CD14-positive monocyte (primary cell): ENCODE measurements at regions not wholly inside any gene's neighbourhood (a gene's known extent, or its start where the extent isn't known, plus 50 kb on each side); places are given as distances from the start of the nearest gene placed in this dataset.
"Not testable (repeated sequence)": the region's sequence is repeated elsewhere in the genome, so short reads cannot be mapped to it uniquely, and the experiment has no call there.

ENCODE experiments used
- DNase-seq, 3 donors: peaks; one replicate each; pipeline ENCODE4 v3.0.0-alpha.2; 2011 to 2022
- H2AFZ ChIP-seq: 2 replicates; pipeline ENCODE4 v1.6.0; 2012; ENCODE audit warnings: mild to moderate bottlenecking, low read depth, low read length, inconsistent platforms; ENCODE audit not compliant: insufficient read depth, poor library complexity, severe bottlenecking
- H3K27ac ChIP-seq, 2 donors: 1 replicate in 1 of 2; 2 replicates in 1 of 2; pipeline ENCODE4 v1.5.1; 2012 to 2013; ENCODE audit warnings: low read length in 2 of 2, control low read depth in 1 of 2, inconsistent platforms in 1 of 2, low read depth in 1 of 2, mild to moderate bottlenecking in 1 of 2
- H3K27me3 ChIP-seq, 2 donors: one replicate each; pipeline versions ENCODE4 v1.6.0 to v1.6.1; 2011 to 2013; ENCODE audit warnings: low read length in 2 of 2; ENCODE audit not compliant: control insufficient read depth in 2 of 2, insufficient read depth in 2 of 2
- H3K36me3 ChIP-seq, 2 donors: replicated peaks in 1 of 2; 1 replicate in 1 of 2; 2 replicates in 1 of 2; pipeline versions ENCODE4 v1.5.1 to v1.6.1; 2012 to 2013; ENCODE audit warnings: low read length in 2 of 2, control low read depth in 1 of 2, inconsistent platforms in 1 of 2, mild to moderate bottlenecking in 1 of 2; ENCODE audit not compliant: insufficient read depth in 2 of 2, control insufficient read depth in 1 of 2
- H3K4me1 ChIP-seq, 2 donors: 1 replicate in 1 of 2; 2 replicates in 1 of 2; pipeline versions ENCODE4 v1.5.1 to v1.6.1; 2012 to 2013; ENCODE audit warnings: low read length in 2 of 2, control low read depth in 1 of 2, inconsistent platforms in 1 of 2, mild to moderate bottlenecking in 1 of 2, moderate library complexity in 1 of 2; ENCODE audit not compliant: insufficient read depth in 2 of 2, control insufficient read depth in 1 of 2
- H3K4me2 ChIP-seq: replicated peaks from 2 replicates; pipeline ENCODE3; 2012; ENCODE audit warnings: low read length, moderate library complexity, mild to moderate bottlenecking; ENCODE audit not compliant: poor library complexity, severe bottlenecking; ENCODE audit errors: extremely low read depth
- H3K4me3 ChIP-seq, 3 experiments: fragments of 200-600 bp in 1 of 3; sonication (generic) in 1 of 3; replicated peaks in 1 of 3; 1 replicate in 2 of 3; 2 replicates in 1 of 3; pipeline ENCODE4 v1.5.1; 2011 to 2013; ENCODE audit warnings: low read length in 3 of 3, mild to moderate bottlenecking in 3 of 3, control low read depth in 2 of 3, low read depth in 2 of 3, inconsistent platforms in 1 of 3, moderate library complexity in 1 of 3
- H3K79me2 ChIP-seq: 2 replicates; pipeline ENCODE4 v1.6.0; 2012; ENCODE audit warnings: mild to moderate bottlenecking, control low read depth, inconsistent platforms, low read length, moderate library complexity; ENCODE audit not compliant: insufficient read depth
- H3K9ac ChIP-seq: 2 replicates; pipeline ENCODE4 v1.6.0; 2017; ENCODE audit warnings: low read length, mild to moderate bottlenecking; ENCODE audit not compliant: insufficient read depth, poor library complexity, severe bottlenecking
- H3K9me3 ChIP-seq, 2 donors: replicated peaks in 1 of 2; 1 replicate in 1 of 2; 2 replicates in 1 of 2; pipeline versions ENCODE4 v1.5.1 to v1.6.1; 2012 to 2013; ENCODE audit warnings: low read length in 2 of 2, control low read depth in 1 of 2; ENCODE audit not compliant: control insufficient read depth in 1 of 2, insufficient read depth in 1 of 2
- H4K20me1 ChIP-seq: 2 replicates; pipeline ENCODE4 v1.6.0; 2012; ENCODE audit warnings: mild to moderate bottlenecking, low read length, control low read depth, moderate library complexity; ENCODE audit not compliant: insufficient read depth
- H3K27ac Mint-ChIP-seq, 7 donors: one replicate each; pipeline ENCODE4 v1.8.0; 2020; ENCODE audit warnings: mild to moderate bottlenecking in 7 of 7, mixed read lengths in 7 of 7, moderate library complexity in 6 of 7, inconsistent platforms in 2 of 7
- H3K27me3 Mint-ChIP-seq, 3 donors: one replicate each; pipeline ENCODE4 v1.8.0; 2021 to 2022; ENCODE audit warnings: low read depth in 3 of 3, mild to moderate bottlenecking in 3 of 3, mixed read lengths in 3 of 3, moderate library complexity in 3 of 3, inconsistent platforms in 1 of 3
- H3K36me3 Mint-ChIP-seq, 2 donors: one replicate each; pipeline ENCODE4 v1.8.0; 2020; ENCODE audit warnings: mixed read lengths in 2 of 2, inconsistent platforms in 1 of 2, mild to moderate bottlenecking in 1 of 2
- H3K4me1 Mint-ChIP-seq: one replicate; pipeline ENCODE4 v1.8.0; 2020; ENCODE audit warnings: mild to moderate bottlenecking, mixed read lengths
- H3K4me3 Mint-ChIP-seq, 2 donors: one replicate each; pipeline ENCODE4 v1.8.0; 2020; ENCODE audit warnings: mild to moderate bottlenecking in 2 of 2, mixed read lengths in 2 of 2, moderate library complexity in 1 of 2
- H3K9me3 Mint-ChIP-seq, 7 donors: one replicate each; pipeline ENCODE4 v1.8.0; 2020 to 2022; ENCODE audit warnings: mixed read lengths in 7 of 7, mild to moderate bottlenecking in 6 of 7, moderate library complexity in 6 of 7, inconsistent platforms in 2 of 7
- WGBS: methylation state at CpG from one replicate; pipeline ENCODE4 v1.1.5; 2013; ENCODE audit warnings: missing lambda C conversion rate; ENCODE audit not compliant: insufficient coverage; 5-methylcytosine and 5-hydroxymethylcytosine counted together
- intact Hi-C, 2 donors: fragments of 100-400 bp; cut with micrococcal nuclease; formaldehyde crosslinking; loops; one replicate each; pipeline versions ENCODE4 v1.15.0 to v1.15.1; 2023
- TF ChIP-seq, protein P1 (sequence below): fragments of 200-600 bp; IDR thresholded peaks from one replicate; pipeline ENCODE4 v1.8.0; 2022; ENCODE audit warnings: antibody characterized with exemption, mild to moderate bottlenecking

DNA sequence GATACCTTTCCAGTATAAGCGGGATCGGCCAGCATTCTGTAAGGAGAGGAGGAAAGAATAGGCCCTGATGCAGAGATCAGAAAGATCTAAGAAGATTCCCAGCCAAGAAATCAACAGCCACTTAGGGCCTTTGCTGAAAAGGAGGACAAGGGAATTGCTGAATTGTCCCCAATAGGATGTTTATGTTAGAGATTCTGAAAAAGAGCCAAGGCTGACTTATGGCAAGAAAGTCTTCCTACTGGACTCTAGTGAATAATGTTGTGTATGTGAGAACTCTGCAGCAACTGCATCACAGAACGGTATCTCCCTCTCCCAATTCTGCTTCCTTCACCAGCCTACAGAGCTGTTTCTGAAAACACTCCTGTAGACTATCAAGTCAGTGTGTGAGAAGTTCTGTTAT lies 298.0 kb upstream of the CXADR start:
- no peak for DNase-seq
- Histone ChIP-seq H3K27ac (no peak overlapping the region), H3K27me3 (no peaks in the 10 kb centered on the region), H3K4me1 (no peaks in the 10 kb centered on the region), H3K9ac (no peak overlapping the region), H3K4me3 (no peak overlapping the region), H3K36me3 (no peaks in the 10 kb centered on the region), H3K9me3 (peaks cover 16 to 24% of the 10 kb centered on the region in 2 donors), H2AFZ (no peak overlapping the region), H4K20me1 (no peaks in the 10 kb centered on the region), H3K79me2 (no peaks in the 10 kb centered on the region), H3K4me2 (no peak overlapping the region)
- Mint-ChIP-seq H3K27me3 (no peaks in the 10 kb centered on the region), H3K9me3 (peaks cover 4 to 28% (median 10%) of the 10 kb centered on the region in 7 donors), H3K36me3 (no peaks in the 10 kb centered on the region), H3K4me3 (no peak overlapping the region), H3K4me1 (no peaks in the 10 kb centered on the region), H3K27ac (no peak overlapping the region)
- 100% methylated on average over 2 of the region's 3 CpGs for WGBS
- intact Hi-C loops, result no loop called here
- TF ChIP-seq, protein P1, sequence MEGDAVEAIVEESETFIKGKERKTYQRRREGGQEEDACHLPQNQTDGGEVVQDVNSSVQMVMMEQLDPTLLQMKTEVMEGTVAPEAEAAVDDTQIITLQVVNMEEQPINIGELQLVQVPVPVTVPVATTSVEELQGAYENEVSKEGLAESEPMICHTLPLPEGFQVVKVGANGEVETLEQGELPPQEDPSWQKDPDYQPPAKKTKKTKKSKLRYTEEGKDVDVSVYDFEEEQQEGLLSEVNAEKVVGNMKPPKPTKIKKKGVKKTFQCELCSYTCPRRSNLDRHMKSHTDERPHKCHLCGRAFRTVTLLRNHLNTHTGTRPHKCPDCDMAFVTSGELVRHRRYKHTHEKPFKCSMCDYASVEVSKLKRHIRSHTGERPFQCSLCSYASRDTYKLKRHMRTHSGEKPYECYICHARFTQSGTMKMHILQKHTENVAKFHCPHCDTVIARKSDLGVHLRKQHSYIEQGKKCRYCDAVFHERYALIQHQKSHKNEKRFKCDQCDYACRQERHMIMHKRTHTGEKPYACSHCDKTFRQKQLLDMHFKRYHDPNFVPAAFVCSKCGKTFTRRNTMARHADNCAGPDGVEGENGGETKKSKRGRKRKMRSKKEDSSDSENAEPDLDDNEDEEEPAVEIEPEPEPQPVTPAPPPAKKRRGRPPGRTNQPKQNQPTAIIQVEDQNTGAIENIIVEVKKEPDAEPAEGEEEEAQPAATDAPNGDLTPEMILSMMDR, result no peak

DNA sequence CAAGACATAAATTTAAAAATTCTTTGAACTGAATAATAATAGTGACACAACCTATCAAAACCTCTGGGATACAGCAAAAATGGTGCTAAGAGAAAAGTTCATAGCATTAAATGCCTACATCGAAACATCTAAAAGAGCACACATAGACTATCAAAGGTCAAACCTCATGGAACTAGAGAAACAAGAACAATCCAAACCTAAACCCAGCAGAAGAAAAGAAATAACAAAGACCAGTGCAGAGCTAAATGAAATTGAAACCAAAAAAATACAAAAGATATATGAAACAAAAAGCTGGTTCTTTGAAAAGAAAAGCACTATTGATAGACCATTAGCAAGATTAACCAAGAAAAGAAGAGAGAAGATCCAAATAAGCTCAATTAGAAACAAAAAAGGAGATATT lies 293.8 kb upstream of the CXADR start:
- H3K27ac ChIP-seq, H3K79me2 ChIP-seq, H3K4me3 Mint-ChIP-seq, H3K4me1 ChIP-seq, intact Hi-C loops, H3K27ac Mint-ChIP-seq, H2AFZ ChIP-seq, H3K4me2 ChIP-seq, H3K4me1 Mint-ChIP-seq, H3K36me3 ChIP-seq, H3K36me3 Mint-ChIP-seq, H3K27me3 Mint-ChIP-seq, DNase-seq, H3K27me3 ChIP-seq, H4K20me1 ChIP-seq, H3K4me3 ChIP-seq, H3K9ac ChIP-seq: not testable (repeated sequence)
- H3K9me3 ChIP-seq, result peaks cover 11 to 17% of the 10 kb centered on the region in 2 donors
- WGBS, result no CpG with 5 or more reads among the region's 1 CpG
- H3K9me3 Mint-ChIP-seq, result peaks cover 3 to 15% (median 8%) of the 10 kb centered on the region in 7 donors
